Suprapubic skin (tissue), 3 donors: ENCODE measurements at regions not wholly inside any gene's neighbourhood (a gene's known extent, or its start where the extent isn't known, plus 50 kb on each side); places are given as distances from the start of the nearest gene placed in this dataset.

Experiments used
- CTCF ChIP-seq, 2 donors: fragments of 200-600 bp in 1 of 2; fragments of 450-650 bp in 1 of 2; sonication (generic) in 1 of 2; IDR thresholded peaks; one replicate each; pipeline ENCODE4 v1.5.1; 2016 to 2019; ENCODE audit warnings: antibody characterized with exemption in 2 of 2, mild to moderate bottlenecking in 1 of 2, moderate library complexity in 1 of 2
- EP300 ChIP-seq: sonication (generic); formaldehyde crosslinking; IDR thresholded peaks from one replicate; pipeline ENCODE4 v1.6.1; 2017; ENCODE audit warnings: antibody characterized with exemption
- POLR2A ChIP-seq, 2 donors: fragments of 450-650 bp; IDR thresholded peaks; one replicate each; pipeline ENCODE4 v1.6.1; 2017; ENCODE audit warnings: antibody characterized with exemption in 2 of 2, mild to moderate bottlenecking in 2 of 2, moderate library complexity in 2 of 2

DNA sequence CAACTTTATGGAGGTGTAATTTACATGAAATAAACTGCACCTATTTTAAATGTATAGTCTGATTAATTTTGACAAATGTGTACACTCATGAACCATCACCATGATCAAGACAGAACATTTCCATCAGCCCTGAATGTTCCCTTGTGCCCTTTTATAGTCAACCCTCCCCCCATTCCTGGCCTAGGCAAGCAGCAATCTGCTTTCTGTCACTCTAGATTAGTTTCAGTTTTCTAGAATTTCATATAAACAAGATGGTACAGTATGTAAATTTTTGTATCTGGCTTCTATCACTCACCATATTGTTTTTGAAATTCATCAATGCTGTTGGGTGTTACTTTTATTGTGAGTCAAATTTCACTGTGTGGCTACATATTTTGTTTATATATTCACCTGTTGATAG, 234.2 kb upstream of the RPS6KA3 start:
- TF ChIP-seq CTCF (IDR thresholded peaks at IDR 0.05) (no peak), POLR2A (IDR thresholded peaks at IDR 0.05) (no peak), EP300 (no peak)
